Cerebellar cortex (tissue), 1 donor: ENCODE measurements at regions not wholly inside any gene's neighbourhood (a gene's known extent, or its start where the extent isn't known, plus 50 kb on each side); places are given as distances from the start of the nearest gene placed in this dataset.

Source experiments
- DNase-seq: peaks from one replicate; pipeline ENCODE4 v3.0.0-alpha.2; 2015; ENCODE audit warnings: low spot score

- DNase-seq = no peak
Measured at GRCh38 chr4:19329631-19330030, 922.1 kb upstream of the SLIT2 start.

DNA sequence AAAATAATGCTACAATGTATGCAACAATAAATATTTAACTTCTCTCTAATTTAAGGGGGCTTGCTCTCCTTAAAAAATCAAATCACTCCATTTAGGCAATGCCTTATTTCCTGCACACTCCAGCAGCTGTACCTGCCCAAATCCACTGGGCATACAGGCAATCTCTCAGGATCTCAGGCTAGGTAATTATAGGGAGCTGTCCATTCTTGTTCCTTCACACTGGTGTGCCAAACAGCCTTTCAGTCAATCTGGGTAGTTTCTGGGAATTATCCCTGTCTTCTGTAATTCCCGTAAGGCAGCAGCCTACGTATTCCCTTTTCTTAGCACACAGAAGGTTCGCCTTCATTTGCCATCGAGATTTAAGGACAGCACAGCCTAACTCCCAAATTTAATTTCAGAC lies 922.6 kb upstream of the SLIT2 start:
- no peak for DNase-seq

DNA sequence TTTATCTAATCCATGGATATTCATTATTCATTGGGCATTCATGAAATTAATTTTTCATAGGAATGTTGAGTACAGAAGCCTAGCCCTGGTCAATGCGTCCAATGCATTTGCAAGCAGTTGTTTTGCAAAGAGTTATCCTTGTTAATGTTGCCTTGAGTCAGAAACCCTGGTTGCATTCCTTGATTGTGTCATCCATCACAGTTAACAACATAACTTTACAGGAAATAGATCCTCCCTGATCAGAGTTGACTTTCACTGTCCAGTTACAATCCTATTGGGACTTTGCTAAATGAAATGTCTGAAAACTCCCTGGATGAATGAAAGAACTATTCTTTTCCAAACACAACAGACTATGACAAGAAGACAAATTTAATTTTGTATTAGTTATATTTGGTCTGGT lies 924.3 kb upstream of the SLIT2 start:
- no peak for DNase-seq

DNA sequence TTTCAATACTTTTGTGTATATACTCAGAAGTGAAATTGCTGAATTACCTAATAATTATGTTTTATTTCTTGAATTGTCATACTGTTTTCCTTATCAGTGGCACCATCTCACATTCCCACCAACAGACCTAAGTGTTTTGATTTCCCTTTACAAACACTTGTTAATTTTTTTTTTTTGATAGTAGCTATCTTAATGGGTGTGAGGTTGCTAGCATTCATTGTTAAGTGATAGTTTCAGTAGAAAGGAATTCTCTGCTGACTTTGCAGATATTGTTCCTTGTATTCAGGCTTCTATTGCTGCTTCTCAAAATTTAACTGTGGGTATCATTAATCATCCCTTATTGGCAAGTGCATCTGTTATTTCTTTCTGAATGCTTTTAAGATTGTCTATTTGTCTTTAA lies 927.5 kb upstream of the SLIT2 start:
- DNase-seq = no peak

DNA sequence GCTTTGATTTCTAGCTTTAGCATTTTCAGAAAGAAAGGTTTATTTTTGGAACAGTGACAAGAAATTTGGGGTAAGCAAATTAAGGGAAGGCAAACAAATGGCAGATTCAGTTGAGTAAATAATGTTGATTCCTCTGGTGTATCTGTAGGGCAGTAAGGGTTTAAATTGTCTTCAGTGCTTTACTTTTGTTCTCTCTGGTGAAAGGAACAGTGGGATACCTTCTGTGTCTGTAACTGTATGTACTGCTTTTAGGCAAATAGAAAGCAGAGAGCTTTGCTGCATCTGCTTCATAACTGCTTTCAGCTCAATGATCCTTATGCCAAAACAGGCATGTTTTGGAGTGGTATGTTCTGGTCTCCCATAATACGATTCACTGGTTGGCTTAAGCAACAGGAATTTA lies 932.1 kb upstream of the SLIT2 start:
- DNase-seq = no peak

DNA sequence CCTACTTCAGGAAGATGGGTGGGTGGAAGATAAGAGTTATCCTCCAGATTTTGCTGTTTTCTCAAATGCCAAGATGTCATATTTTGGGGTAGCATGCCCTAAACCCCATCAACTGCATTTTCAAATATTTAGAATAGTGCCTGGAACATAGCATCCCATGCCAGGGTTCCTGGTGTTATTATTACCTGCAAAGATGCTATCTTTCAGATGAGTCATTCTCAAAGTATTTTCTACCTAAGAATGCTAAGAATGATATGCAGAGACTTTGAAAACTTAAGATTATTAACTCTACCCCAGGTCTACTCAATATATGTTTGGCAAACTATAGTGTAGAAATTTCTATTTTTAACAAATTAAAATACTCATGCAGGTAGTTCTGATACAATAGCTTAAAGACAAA lies 934.3 kb upstream of the SLIT2 start:
- DNase-seq = no peak

GRCh38 chr4:19314116-19314515 lies 937.6 kb upstream of the SLIT2 start:
- no peak for DNase-seq

DNA sequence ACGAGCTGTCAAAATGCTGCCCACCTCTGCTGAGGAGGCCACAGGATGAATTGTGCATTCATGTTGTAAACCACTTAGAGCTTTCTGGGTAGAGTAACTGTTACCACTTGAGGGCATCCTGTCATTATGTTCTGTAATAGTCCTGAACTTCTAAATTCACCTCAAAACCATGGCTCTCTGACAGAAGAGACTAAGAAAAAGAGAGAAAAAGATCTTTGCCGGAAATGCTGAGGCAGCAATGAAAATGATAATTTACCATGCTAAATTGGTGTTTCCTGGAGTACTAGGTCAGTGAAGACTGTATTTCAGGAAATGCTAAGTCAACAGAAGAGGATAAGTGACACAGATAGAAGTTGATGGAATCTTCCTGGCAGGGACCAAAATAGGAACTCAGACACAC lies 942.3 kb upstream of the SLIT2 start:
- no peak for DNase-seq

GRCh38 chr4:19304028-19304427 lies 947.7 kb upstream of the SLIT2 start:
- no peak for DNase-seq

- no peak for DNase-seq
Measured at GRCh38 chr4:19301527-19301926, 950.2 kb upstream of the SLIT2 start.

- no peak for DNase-seq
Measured at GRCh38 chr4:19300213-19300612, 951.5 kb upstream of the SLIT2 start.

- DNase-seq = no peak
Measured at GRCh38 chr4:19298998-19299397, 952.7 kb upstream of the SLIT2 start.

- no peak for DNase-seq
Measured at GRCh38 chr4:19293781-19294180, 957.9 kb upstream of the SLIT2 start.

- no peak for DNase-seq
Measured at GRCh38 chr4:19293080-19293479, 958.6 kb upstream of the SLIT2 start.

GRCh38 chr4:19286924-19287323 lies 964.8 kb upstream of the SLIT2 start:
- DNase-seq = no peak

DNA sequence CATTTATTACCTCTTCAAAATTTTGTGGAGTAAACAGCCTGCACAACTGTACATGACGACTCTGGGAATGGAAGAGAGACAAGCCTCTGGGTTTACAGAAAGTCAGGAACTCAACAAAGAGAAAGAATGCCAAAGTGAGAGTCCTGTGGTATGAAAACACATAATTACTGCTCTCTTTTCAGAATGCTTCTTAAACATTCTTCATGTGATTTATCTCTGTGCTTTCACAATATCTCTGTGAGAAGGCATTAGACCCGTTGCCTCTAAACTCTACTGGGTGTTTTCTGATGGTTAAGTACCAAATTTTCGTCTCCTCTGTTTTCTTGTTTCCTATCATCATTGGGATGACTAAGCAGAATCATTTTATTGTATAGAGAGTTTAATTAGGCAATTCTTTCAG lies 966.6 kb upstream of the SLIT2 start:
- no peak for DNase-seq

- DNase-seq = no peak
Measured at GRCh38 chr4:19278665-19279064, 973.0 kb upstream of the SLIT2 start.

GRCh38 chr4:19266566-19266965 lies 985.1 kb upstream of the SLIT2 start:
- DNase-seq = no peak

DNA sequence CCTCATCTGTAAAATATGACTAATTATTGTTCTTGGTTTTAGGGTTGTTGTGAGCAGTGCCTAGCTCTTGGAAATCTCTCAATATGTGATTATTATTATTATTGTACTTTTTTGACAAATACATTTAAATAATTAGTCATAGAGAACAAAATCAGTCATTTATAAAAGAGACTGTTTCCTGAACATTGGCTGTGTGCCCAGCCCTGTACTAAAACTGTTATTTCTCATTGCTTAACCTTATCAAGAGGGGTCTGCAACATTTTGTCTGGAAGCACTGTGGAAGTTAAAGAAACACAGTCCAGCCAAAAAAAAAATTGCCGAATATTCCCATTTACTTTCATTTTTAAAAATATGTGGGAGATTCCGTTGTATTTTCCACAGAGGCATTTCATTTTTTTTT lies 989.2 kb upstream of the SLIT2 start:
- DNase-seq = no peak

DNA sequence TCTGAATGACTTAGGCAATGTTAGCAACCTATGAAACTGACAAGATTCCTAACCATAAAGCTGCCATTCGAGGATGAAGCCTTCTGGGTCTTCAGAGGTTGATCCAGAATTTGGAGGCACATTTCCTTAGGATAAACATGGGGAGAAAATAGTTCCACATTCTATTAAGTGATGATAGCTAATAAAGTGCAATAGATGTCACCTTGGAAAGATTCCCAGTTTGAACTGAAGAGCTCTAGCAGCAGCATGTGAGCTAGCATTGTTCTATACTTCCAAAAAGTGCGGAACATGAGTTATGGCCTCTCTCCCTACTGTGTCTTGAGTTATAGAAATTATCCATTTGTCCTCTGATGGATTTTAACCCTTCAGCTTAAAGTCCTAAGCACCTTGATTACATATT lies 991.4 kb upstream of the SLIT2 start:
- no peak for DNase-seq

- DNase-seq = no peak
Measured at GRCh38 chr4:19259920-19260319, 991.8 kb upstream of the SLIT2 start.

- no peak for DNase-seq
Measured at GRCh38 chr4:19256823-19257222, 994.9 kb upstream of the SLIT2 start.

DNA sequence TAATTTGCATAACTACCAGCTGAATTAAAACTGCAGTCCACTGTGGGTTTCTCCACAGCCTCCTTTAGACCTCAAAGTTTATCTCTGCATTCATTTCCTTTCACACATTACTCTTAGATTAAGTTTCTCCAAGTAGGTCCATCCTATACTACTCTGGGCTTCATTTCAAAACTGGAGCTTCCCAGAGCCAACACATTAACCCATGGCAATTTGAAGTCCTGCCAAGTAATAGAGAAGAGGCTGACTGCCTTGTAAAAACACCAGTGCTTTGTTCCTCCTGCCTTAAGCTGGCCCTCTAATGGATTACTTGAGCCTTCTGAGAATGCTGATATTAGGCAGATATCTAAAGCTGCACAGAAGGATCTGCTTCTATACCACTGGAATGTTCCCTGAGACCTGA lies 997.2 kb upstream of the SLIT2 start:
- no peak for DNase-seq

DNA sequence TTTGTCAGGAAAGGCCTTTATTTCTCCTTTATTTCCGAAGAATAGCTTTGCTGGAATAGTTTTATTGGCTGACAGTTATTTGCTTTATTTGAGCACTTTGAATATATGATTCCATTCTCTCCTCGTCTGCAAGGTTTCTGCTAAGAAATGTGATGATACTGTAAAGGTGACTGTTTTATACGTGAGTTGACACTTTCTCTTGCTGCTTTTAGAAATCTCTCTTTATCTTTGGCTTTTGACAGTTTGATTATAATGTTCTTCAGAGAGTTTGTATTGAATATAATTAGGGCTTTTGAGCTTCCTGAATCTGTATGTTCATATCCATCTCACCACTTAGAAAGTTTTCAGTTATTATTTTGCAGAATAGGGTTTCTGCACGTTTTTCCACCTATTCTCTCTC lies 1003.7 kb upstream of the SLIT2 start:
- no peak for DNase-seq

- DNase-seq = no peak
Measured at GRCh38 chr4:19241895-19242294, 1009.8 kb upstream of the SLIT2 start.
